ENCODE measurements at regions not wholly inside any gene's neighbourhood (a gene's known extent, or its start where the extent isn't known, plus 50 kb on each side); places are given as distances from the start of the nearest gene placed in this dataset.

DNA sequence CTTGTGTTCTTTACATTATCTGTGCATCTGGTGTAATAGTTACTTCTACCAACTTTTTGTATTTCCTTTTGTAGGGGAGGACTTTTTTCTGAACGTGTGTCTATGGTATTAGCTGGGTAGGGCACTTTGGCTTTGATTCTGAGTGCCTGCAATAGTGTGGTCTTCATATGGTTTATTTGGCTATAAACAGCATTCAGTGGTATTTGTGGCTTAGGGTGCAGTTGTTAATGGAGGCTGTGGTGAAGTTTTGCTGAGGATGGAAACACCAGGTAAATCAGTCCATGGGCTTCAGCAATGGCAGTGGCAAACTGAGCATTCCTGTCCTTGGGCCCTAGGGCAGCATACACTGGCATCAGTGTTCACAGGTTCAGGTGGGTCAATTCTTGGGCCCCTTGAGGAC is 230.6 kb upstream of the CTNNB1 start:
- Histone ChIP-seq H3K9ac (ENCODE audit: insufficient read depth, low read length) (no peak overlapping the region), H4K20me1 (ENCODE audit: control insufficient read depth, extremely low read depth, insufficient read depth, low read length) (no peaks in the 10 kb centered on the region)
- no peak for TF ChIP-seq EZH2 (IDR thresholded peaks at IDR 0.05; ENCODE audit: low read length, missing control alignments)
- TF ChIP-seq, protein P1, sequence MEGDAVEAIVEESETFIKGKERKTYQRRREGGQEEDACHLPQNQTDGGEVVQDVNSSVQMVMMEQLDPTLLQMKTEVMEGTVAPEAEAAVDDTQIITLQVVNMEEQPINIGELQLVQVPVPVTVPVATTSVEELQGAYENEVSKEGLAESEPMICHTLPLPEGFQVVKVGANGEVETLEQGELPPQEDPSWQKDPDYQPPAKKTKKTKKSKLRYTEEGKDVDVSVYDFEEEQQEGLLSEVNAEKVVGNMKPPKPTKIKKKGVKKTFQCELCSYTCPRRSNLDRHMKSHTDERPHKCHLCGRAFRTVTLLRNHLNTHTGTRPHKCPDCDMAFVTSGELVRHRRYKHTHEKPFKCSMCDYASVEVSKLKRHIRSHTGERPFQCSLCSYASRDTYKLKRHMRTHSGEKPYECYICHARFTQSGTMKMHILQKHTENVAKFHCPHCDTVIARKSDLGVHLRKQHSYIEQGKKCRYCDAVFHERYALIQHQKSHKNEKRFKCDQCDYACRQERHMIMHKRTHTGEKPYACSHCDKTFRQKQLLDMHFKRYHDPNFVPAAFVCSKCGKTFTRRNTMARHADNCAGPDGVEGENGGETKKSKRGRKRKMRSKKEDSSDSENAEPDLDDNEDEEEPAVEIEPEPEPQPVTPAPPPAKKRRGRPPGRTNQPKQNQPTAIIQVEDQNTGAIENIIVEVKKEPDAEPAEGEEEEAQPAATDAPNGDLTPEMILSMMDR (conservative IDR thresholded peaks at IDR 0.05 in 1 of 2, IDR thresholded peaks at IDR 0.05 in 1 of 2; ENCODE audit: low read depth in 1 of 2, low read length in 2 of 2), result no peak

DNA sequence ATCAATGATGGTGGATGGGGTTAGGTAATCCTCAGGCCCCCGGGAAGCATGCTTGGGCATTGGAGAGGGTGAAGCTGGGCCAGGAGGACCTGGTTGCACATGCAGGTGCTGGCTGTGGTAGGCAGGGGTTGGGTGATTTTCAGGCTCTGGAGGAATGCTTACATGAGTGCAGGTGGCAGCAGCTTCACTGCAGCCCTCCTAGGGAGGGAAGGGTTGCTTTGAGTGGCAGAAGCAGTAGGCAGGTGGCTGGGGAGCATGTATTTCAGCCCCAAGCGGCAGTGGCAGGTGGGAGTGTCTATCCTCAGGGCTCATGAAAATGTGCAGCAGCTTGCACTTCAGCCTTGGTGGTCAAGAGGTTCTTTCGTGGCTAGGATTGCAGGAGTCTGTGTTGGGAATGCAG is 230.0 kb upstream of the CTNNB1 start:
- H3K4me1 ChIP-seq (ENCODE audit: control insufficient read depth, extremely low read depth, insufficient read depth, low read length), result peaks cover 5% of the 10 kb centered on the region
- H3K27ac ChIP-seq (ENCODE audit: insufficient read depth, low read length), result no peak overlapping the region
- H3K9me3 ChIP-seq (ENCODE audit: control insufficient read depth, insufficient read depth, low read depth, low read length), result no peaks in the 10 kb centered on the region
- H4K20me1 ChIP-seq (ENCODE audit: control insufficient read depth, extremely low read depth, insufficient read depth, low read length), result no peaks in the 10 kb centered on the region
- no peaks in the 10 kb centered on the region for H3K79me2 ChIP-seq (ENCODE audit: control insufficient read depth, insufficient read depth, low read length)
- TF ChIP-seq, protein P1 (conservative IDR thresholded peaks at IDR 0.05 in 1 of 2, IDR thresholded peaks at IDR 0.05 in 1 of 2; ENCODE audit: low read depth in 1 of 2, low read length in 2 of 2), result no peak
- no peak for TF ChIP-seq EZH2 (IDR thresholded peaks at IDR 0.05; ENCODE audit: low read length, missing control alignments)
- DNase-seq (ENCODE audit: low read depth in 2 of 2), result no peak
- H3K4me2 ChIP-seq (ENCODE audit: extremely low read depth, insufficient read depth, low read length), result no peak overlapping the region
- no peak overlapping the region for H3K4me3 ChIP-seq (replicated peaks in 1 of 4; ENCODE audit: control extremely low read depth in 1 of 4, insufficient read depth in 1 of 4, low read depth in 3 of 4, low read length in 4 of 4)
- H3K36me3 ChIP-seq (ENCODE audit: control insufficient read depth, insufficient read depth, low read length), result no peaks in the 10 kb centered on the region
- H3K9ac ChIP-seq (ENCODE audit: insufficient read depth, low read length), result no peak overlapping the region
- H3K27me3 ChIP-seq (ENCODE audit: control insufficient read depth, insufficient read depth, low read length), result no peaks in the 10 kb centered on the region
- H2AFZ ChIP-seq (ENCODE audit: low read length), result no peak overlapping the region

More for the DNA sequence above, 230.6 kb upstream of the CTNNB1 start:
- H3K36me3 ChIP-seq (ENCODE audit: control insufficient read depth, insufficient read depth, low read length), result no peaks in the 10 kb centered on the region
- H3K79me2 ChIP-seq (ENCODE audit: control insufficient read depth, insufficient read depth, low read length), result no peaks in the 10 kb centered on the region
- no peak overlapping the region for H2AFZ ChIP-seq (ENCODE audit: low read length)
- no peak overlapping the region for H3K27ac ChIP-seq (ENCODE audit: insufficient read depth, low read length)
- DNase-seq (ENCODE audit: low read depth in 2 of 2), result no peak
- peaks cover 5% of the 10 kb centered on the region for H3K4me1 ChIP-seq (ENCODE audit: control insufficient read depth, extremely low read depth, insufficient read depth, low read length)
- H3K27me3 ChIP-seq (ENCODE audit: control insufficient read depth, insufficient read depth, low read length), result no peaks in the 10 kb centered on the region
- H3K9me3 ChIP-seq (ENCODE audit: control insufficient read depth, insufficient read depth, low read depth, low read length), result no peaks in the 10 kb centered on the region
- H3K4me2 ChIP-seq (ENCODE audit: extremely low read depth, insufficient read depth, low read length), result no peak overlapping the region
- no peak overlapping the region for H3K4me3 ChIP-seq (replicated peaks in 1 of 4; ENCODE audit: control extremely low read depth in 1 of 4, insufficient read depth in 1 of 4, low read depth in 3 of 4, low read length in 4 of 4)

DNA sequence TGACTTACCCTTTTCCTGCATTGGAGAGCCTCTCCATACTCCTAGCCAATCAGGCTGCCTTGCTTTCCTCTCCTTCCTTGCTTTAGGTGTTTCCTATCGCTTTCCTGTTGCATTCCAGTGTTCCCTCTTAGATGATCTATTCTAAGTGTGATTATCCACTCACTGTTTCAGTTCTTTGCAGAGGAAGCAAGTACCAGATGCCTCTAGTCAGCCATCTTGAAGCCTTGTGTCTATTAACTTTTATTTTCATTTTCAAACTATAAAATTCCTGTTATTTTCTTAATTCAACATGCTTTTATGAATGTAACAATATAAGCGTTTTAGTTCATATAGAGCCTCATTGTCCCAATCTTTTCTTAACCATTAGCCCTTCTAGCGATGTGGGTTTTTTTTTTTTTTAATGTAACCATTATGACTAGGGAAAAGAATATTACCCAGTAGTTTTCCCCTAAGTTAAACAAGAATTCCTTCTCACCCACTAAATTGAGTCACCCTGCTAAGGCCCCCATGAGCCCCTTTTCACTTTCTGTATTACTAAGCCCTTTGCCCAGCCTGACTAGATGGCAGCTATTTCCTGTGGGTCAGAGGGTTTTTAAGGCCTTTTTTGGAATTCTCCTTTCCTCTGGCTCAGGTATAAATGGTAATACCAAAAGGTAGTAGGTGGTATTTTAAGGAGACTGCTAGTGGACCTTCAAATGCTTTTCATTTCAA is 229.4 kb upstream of the CTNNB1 start:
- DNase-seq (ENCODE audit: low read depth in 2 of 2), result peak in 1 of 2 donors; percentile 29
- no peaks in the 10 kb centered on the region for H4K20me1 ChIP-seq (ENCODE audit: control insufficient read depth, extremely low read depth, insufficient read depth, low read length)
- no peak overlapping the region for H3K27ac ChIP-seq (ENCODE audit: insufficient read depth, low read length)
- H3K9ac ChIP-seq (ENCODE audit: insufficient read depth, low read length), result no peak overlapping the region
- no peaks in the 10 kb centered on the region for H3K36me3 ChIP-seq (ENCODE audit: control insufficient read depth, insufficient read depth, low read length)
- H3K4me3 ChIP-seq (replicated peaks in 1 of 4; ENCODE audit: control extremely low read depth in 1 of 4, insufficient read depth in 1 of 4, low read depth in 3 of 4, low read length in 4 of 4), result no peak overlapping the region
- H3K27me3 ChIP-seq (ENCODE audit: control insufficient read depth, insufficient read depth, low read length), result no peaks in the 10 kb centered on the region
- H3K4me1 ChIP-seq (ENCODE audit: control insufficient read depth, extremely low read depth, insufficient read depth, low read length), result peaks cover 5% of the 10 kb centered on the region
- H3K9me3 ChIP-seq (ENCODE audit: control insufficient read depth, insufficient read depth, low read depth, low read length), result no peaks in the 10 kb centered on the region
- H2AFZ ChIP-seq (ENCODE audit: low read length), result no peak overlapping the region
- TF ChIP-seq, protein P1 (conservative IDR thresholded peaks at IDR 0.05 in 1 of 2, IDR thresholded peaks at IDR 0.05 in 1 of 2; ENCODE audit: low read depth in 1 of 2, low read length in 2 of 2), result no peak
- no peak for TF ChIP-seq EZH2 (IDR thresholded peaks at IDR 0.05; ENCODE audit: low read length, missing control alignments)
- H3K79me2 ChIP-seq (ENCODE audit: control insufficient read depth, insufficient read depth, low read length), result no peaks in the 10 kb centered on the region
- no peak overlapping the region for H3K4me2 ChIP-seq (ENCODE audit: extremely low read depth, insufficient read depth, low read length)

Measured in fibroblast of lung (primary cell).